Karpas-422 (cell line): ENCODE measurements at regions not wholly inside any gene's neighbourhood (a gene's known extent, or its start where the extent isn't known, plus 50 kb on each side); places are given as distances from the start of the nearest gene placed in this dataset.

Source experiments
- DNase-seq: peaks from one replicate; pipeline ENCODE4 v3.0.0-alpha.2; 2015
- H2AFZ ChIP-seq: fragments of 200-600 bp; sonication (generic); 2 replicates; pipeline ENCODE4 v1.6.1; 2014; ENCODE audit warnings: antibody characterized with exemption, low read length, mixed read lengths
- H3K27ac ChIP-seq: fragments of 200-600 bp; sonication (generic); 2 replicates; pipeline ENCODE4 v1.5.1; 2014; ENCODE audit warnings: mild to moderate bottlenecking, low read length, moderate library complexity
- H3K27me3 ChIP-seq: fragments of 200-600 bp; sonication (generic); 2 replicates; pipeline ENCODE4 v1.6.1; 2014; ENCODE audit warnings: low read length, mixed read lengths
- H3K36me3 ChIP-seq: fragments of 200-600 bp; sonication (generic); 2 replicates; pipeline ENCODE4 v1.6.1; 2014; ENCODE audit warnings: low read length, mixed read lengths; ENCODE audit not compliant: insufficient read depth
- H3K4me1 ChIP-seq: fragments of 200-600 bp; sonication (generic); 2 replicates; pipeline ENCODE4 v1.6.1; 2014; ENCODE audit warnings: mild to moderate bottlenecking, low read length, mixed read lengths
- H3K4me2 ChIP-seq: fragments of 200-600 bp; sonication (generic); 2 replicates; pipeline ENCODE4 v1.6.1; 2014; ENCODE audit warnings: low read length, low read depth, mild to moderate bottlenecking; ENCODE audit not compliant: poor library complexity, severe bottlenecking
- H3K4me3 ChIP-seq: fragments of 200-600 bp; sonication (generic); 2 replicates; pipeline ENCODE4 v1.5.1; 2014; ENCODE audit warnings: mild to moderate bottlenecking, antibody characterized with exemption, low read length, mixed read lengths
- H3K79me2 ChIP-seq: fragments of 200-600 bp; sonication (generic); 2 replicates; pipeline ENCODE4 v1.6.1; 2014; ENCODE audit warnings: mild to moderate bottlenecking, low read length, mixed read lengths
- H3K9ac ChIP-seq: fragments of 200-600 bp; sonication (generic); 2 replicates; pipeline ENCODE4 v1.6.0; 2014; ENCODE audit warnings: low read length
- H3K9me2 ChIP-seq: fragments of 200-600 bp; sonication (generic), shearing (Covaris generic); replicated peaks from 2 replicates; pipeline ENCODE4 v1.6.0; 2014; ENCODE audit warnings: mild to moderate bottlenecking, low read length, moderate library complexity; ENCODE audit not compliant: insufficient read depth
- H3K9me3 ChIP-seq: fragments of 300-700, 200-600 bp; sonication (generic); 2 replicates; pipeline ENCODE4 v1.6.1; 2014; ENCODE audit warnings: low read length, mixed read lengths
- H4K20me1 ChIP-seq: fragments of 200-600 bp; sonication (generic); 2 replicates; pipeline ENCODE4 v1.6.1; 2014; ENCODE audit warnings: mild to moderate bottlenecking, antibody characterized with exemption, low read length, low read depth; ENCODE audit not compliant: insufficient read depth

DNA sequence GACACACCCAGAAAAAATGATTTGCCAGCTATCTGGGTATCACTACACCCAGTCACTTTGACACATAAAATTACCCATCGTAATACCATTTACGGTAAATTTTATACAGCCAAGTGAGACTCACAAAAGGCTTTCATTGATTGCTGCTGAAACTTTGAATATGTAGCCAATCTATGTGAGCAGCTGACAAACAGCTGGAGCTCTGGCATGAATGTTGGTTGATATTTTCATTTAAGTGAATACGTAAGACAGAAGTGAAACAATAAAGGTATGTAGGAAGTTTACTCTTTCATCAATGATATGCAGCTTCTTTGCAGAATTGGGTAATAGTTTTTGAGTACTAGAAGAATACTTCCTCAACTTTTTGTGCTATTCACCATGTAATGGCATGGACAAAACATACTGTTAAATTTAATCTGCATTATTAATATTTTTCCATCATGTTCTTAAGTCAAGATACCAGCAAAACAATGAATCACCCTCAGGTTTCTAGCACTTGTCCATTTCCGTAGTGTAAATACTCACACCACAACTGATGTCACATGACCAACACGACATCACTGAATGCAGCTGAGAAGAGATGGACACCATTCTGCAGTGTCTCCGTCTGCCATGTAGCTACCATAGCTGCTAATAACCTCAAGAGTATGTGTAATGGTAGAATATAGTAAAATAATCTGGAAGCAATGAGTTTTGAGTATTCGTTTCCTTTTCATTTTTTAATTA lies 205.9 kb upstream of the HES1 start:
- peaks cover 7% of the 10 kb centered on the region; the same call in 1 of the 2 replicates for H3K27me3 ChIP-seq
- DNase-seq: no peak
- H4K20me1 ChIP-seq: no peaks in the 10 kb centered on the region
- H3K79me2 ChIP-seq: no peaks in the 10 kb centered on the region
- H3K9ac ChIP-seq: no peak overlapping the region
- no peaks in the 10 kb centered on the region for H3K9me2 ChIP-seq
- H3K4me3 ChIP-seq: no peak overlapping the region
- H3K4me1 ChIP-seq: peaks cover 16% of the 10 kb centered on the region
- no peak overlapping the region for H3K4me2 ChIP-seq
- no peaks in the 10 kb centered on the region for H3K9me3 ChIP-seq
- H3K27ac ChIP-seq: no peak overlapping the region
- H3K36me3 ChIP-seq: no peaks in the 10 kb centered on the region
- H2AFZ ChIP-seq: no peak overlapping the region

DNA sequence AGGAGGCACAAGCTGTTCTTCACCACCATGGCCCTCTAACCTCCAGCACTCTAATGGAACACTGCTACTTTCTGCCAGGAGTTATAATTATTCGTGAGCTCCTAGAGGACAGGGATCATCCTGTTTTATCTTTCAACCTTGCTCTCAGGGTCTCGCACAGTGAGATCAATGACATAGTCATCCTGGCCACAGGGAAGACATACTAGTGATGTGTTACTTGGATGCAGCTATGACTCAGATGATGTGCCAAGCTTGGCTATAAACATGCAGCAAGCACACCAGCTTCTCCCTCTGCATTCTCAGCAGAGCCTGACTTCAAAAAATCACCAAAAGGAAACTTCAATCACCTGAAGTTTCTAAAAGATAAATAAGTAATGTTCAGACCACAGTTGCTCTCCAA lies 203.8 kb upstream of the HES1 start:
- Histone ChIP-seq H3K4me2 (no peak overlapping the region), H3K9ac (no peak overlapping the region), H3K9me2 (no peaks in the 10 kb centered on the region), H3K4me3 (no peak overlapping the region), H3K27ac (no peak overlapping the region), H2AFZ (no peak overlapping the region), H3K79me2 (no peaks in the 10 kb centered on the region), H3K36me3 (no peaks in the 10 kb centered on the region), H4K20me1 (no peaks in the 10 kb centered on the region), H3K9me3 (no peaks in the 10 kb centered on the region), H3K27me3 (peaks cover 7% of the 10 kb centered on the region; the same call in 1 of the 2 replicates), H3K4me1 (peaks cover 16% of the 10 kb centered on the region)
- no peak for DNase-seq

DNA sequence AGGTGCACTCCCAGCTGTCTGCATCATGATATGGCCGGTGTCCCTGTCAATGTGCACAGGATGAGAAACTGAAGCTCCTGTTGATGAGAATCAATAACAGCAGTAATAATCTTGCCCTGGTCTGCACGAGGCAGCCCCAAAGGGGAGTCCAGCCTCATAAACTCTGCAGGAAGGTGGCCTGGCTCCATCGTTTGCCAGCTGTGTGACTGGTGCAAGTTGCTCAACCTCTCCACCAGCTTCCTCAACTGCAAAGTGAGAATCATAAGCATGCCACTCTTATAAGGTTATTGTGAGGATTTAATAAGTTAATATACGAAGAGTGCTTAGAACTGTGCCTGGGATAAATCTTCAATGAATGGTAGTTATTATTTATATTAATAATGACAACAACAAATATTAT lies 203.4 kb upstream of the HES1 start:
- Histone ChIP-seq H3K4me1 (peaks cover 16% of the 10 kb centered on the region), H3K9me2 (no peaks in the 10 kb centered on the region), H3K27me3 (peaks cover 7% of the 10 kb centered on the region; the same call in 1 of the 2 replicates), H4K20me1 (no peaks in the 10 kb centered on the region), H3K36me3 (no peaks in the 10 kb centered on the region), H3K79me2 (no peaks in the 10 kb centered on the region), H3K27ac (no peak overlapping the region), H3K4me3 (no peak overlapping the region), H3K9me3 (no peaks in the 10 kb centered on the region), H3K9ac (no peak overlapping the region), H3K4me2 (no peak overlapping the region), H2AFZ (no peak overlapping the region)
- no peak for DNase-seq

DNA sequence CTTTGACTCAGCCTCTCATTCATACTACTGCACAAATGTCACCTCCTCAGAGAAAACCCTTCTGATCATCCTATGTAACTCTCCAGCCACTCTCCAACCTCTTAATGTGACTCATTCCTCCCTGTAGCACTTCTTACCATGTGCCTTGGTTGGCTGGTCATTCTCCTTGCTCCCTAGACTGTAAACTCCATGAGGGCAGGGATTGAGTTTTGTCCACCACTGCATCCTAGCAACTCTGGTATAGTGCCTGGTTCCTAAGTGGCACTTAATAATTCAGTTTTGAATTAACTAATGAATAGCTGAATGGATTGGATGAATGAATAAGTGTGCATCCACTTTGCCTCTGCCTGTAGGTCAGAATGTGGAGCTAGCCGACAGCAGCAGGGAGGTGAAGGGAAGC lies 202.5 kb upstream of the HES1 start:
- Histone ChIP-seq H3K36me3 (no peaks in the 10 kb centered on the region), H3K4me3 (no peak overlapping the region), H3K9ac (no peak overlapping the region), H3K79me2 (no peaks in the 10 kb centered on the region), H3K27ac (no peak overlapping the region), H4K20me1 (no peaks in the 10 kb centered on the region), H3K27me3 (peaks cover 7% of the 10 kb centered on the region; the same call in 1 of the 2 replicates), H2AFZ (no peak overlapping the region), H3K4me2 (no peak overlapping the region), H3K9me2 (no peaks in the 10 kb centered on the region), H3K4me1 (peaks cover 14% of the 10 kb centered on the region), H3K9me3 (no peaks in the 10 kb centered on the region)
- DNase-seq: no peak

DNA sequence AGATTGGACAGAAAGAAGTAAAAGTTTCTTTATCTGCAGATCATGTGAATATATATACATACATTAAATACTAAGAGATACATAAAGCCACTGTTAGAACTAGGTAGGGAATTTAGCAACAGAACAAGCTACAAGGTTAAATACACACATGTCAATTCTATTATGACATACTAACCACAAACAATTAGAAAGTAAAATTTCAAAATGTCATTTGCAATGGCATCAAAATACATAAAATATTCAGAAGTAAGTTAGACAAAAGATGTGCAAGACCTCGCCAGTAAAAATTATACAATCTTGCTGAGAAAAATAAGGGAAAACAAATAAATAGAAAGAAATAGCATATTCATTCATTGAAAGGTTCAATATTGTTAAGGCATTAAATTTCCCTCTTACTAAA lies 200.0 kb upstream of the HES1 start:
- Histone ChIP-seq H3K27ac (no peak overlapping the region), H3K4me2 (no peak overlapping the region), H3K36me3 (no peaks in the 10 kb centered on the region), H3K9ac (no peak overlapping the region), H3K4me3 (no peak overlapping the region), H3K9me2 (no peaks in the 10 kb centered on the region), H3K27me3 (peaks cover 7% of the 10 kb centered on the region; the same call in 1 of the 2 replicates), H3K4me1 (no peaks in the 10 kb centered on the region), H2AFZ (no peak overlapping the region), H3K9me3 (no peaks in the 10 kb centered on the region), H3K79me2 (no peaks in the 10 kb centered on the region), H4K20me1 (no peaks in the 10 kb centered on the region)
- DNase-seq: no peak

DNA sequence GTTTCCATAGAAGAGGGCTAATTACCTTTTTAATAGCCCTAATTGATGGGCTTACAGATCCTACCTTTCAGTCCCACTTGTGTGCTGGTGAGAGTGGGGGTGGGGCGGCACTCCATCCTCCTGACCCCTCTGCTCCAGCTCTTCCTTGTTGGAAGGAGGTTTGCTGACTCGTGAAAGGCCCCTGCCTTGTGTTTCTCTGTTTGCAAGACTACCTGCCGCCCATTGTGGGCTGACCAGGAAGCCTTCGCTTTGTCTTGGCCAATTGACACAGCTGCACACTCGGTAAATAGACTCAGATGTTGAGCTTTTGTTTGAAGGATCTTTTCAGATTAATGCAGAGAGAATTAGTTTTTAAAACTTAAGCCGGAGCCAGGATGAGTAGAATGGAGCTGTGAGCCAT lies 197.3 kb upstream of the HES1 start:
- Histone ChIP-seq H2AFZ (no peak overlapping the region), H3K4me1 (no peaks in the 10 kb centered on the region), H3K9ac (no peak overlapping the region), H3K79me2 (no peaks in the 10 kb centered on the region), H3K9me2 (no peaks in the 10 kb centered on the region), H3K36me3 (no peaks in the 10 kb centered on the region), H3K4me2 (no peak overlapping the region), H3K27ac (no peak overlapping the region), H3K9me3 (no peaks in the 10 kb centered on the region), H4K20me1 (no peaks in the 10 kb centered on the region), H3K27me3 (peaks cover 6% of the 10 kb centered on the region; the same call in 1 of the 2 replicates), H3K4me3 (no peak overlapping the region)
- no peak for DNase-seq

DNA sequence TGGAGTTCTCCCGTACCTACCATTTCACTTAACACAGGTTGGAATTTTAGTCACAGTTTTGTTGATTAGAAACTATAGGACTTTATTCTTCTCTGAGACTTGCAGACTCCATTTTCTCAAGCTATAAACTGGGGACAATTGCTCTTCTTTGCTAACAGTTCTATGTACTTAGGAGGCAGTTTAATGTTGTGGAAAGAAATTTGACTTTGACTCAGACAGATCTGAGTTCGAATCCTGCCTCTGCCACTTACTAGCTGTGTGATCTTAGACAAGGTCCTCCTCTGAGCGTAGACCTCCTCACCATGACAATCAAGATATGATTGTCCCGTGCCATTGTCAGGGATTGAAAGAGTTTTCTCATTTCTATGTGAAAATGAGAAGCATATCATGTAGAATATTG lies 196.4 kb upstream of the HES1 start:
- H3K4me3 ChIP-seq: no peak overlapping the region
- no peak for DNase-seq

DNA sequence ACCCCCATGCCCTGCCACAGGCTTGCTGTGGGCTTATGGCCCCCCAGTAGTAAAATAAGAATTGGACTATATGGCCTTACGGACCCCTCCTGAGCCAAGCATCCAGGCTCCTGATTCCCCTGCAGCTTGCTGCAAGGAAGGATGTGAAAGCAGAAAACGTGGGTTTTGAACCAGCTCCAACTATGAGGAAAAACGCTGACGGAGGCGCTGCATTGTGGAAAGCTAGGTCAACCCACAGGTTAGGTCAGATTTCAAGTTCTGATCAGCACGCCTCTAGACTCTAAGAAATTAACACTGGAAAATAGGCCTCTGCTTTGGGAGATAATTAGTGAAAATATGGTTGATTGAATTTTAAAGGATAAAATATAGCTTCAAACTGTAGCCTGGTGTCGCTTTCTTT lies 195.4 kb upstream of the HES1 start:
- no peaks in the 10 kb centered on the region for H3K36me3 ChIP-seq
- H3K4me2 ChIP-seq: no peak overlapping the region
- no peaks in the 10 kb centered on the region for H4K20me1 ChIP-seq
- no peak overlapping the region for H2AFZ ChIP-seq
- H3K27me3 ChIP-seq: no peaks in the 10 kb centered on the region
- no peaks in the 10 kb centered on the region for H3K79me2 ChIP-seq
- DNase-seq: no peak
- H3K4me1 ChIP-seq: no peaks in the 10 kb centered on the region
- H3K4me3 ChIP-seq: no peak overlapping the region
- no peak overlapping the region for H3K9ac ChIP-seq
- no peak overlapping the region for H3K27ac ChIP-seq
- H3K9me2 ChIP-seq: no peaks in the 10 kb centered on the region
- H3K9me3 ChIP-seq: no peaks in the 10 kb centered on the region

More for the DNA sequence above, 196.4 kb upstream of the HES1 start:
- H3K36me3 ChIP-seq: no peaks in the 10 kb centered on the region
- no peaks in the 10 kb centered on the region for H4K20me1 ChIP-seq
- no peaks in the 10 kb centered on the region for H3K79me2 ChIP-seq
- H3K9me3 ChIP-seq: no peaks in the 10 kb centered on the region
- no peaks in the 10 kb centered on the region for H3K4me1 ChIP-seq
- H3K9ac ChIP-seq: no peak overlapping the region
- no peak overlapping the region for H3K4me2 ChIP-seq
- no peaks in the 10 kb centered on the region for H3K9me2 ChIP-seq
- no peak overlapping the region for H2AFZ ChIP-seq
- H3K27ac ChIP-seq: no peak overlapping the region
- H3K27me3 ChIP-seq: peaks cover 3% of the 10 kb centered on the region; the same call in 1 of the 2 replicates
